Prostate gland (tissue), 2 donors: ENCODE measurements at regions not wholly inside any gene's neighbourhood (a gene's known extent, or its start where the extent isn't known, plus 50 kb on each side); places are given as distances from the start of the nearest gene placed in this dataset.

Source experiments
- DNase-seq: peaks from one replicate; pipeline ENCODE4 v3.0.0-alpha.2; 2019; ENCODE audit warnings: low spot score
- H3K27ac ChIP-seq, 2 donors: fragments of 200-600 bp; sonication (generic); 2 replicates each; pipeline ENCODE4 v1.5.1; 2017 to 2019
- H3K27me3 ChIP-seq: fragments of 200-600 bp; sonication (generic); replicated peaks from 2 replicates; pipeline ENCODE4 v1.5.1; 2019; ENCODE audit not compliant: insufficient read depth
- H3K36me3 ChIP-seq, 2 donors: fragments of 200-600 bp; sonication (generic); 1 replicate in 1 of 2; 2 replicates in 1 of 2; pipeline versions ENCODE4 v1.5.1 to v1.8.1; 2017 to 2019
- H3K4me1 ChIP-seq: fragments of 200-600 bp; sonication (generic); replicated peaks from 2 replicates; pipeline ENCODE4 v1.5.1; 2019
- H3K4me3 ChIP-seq, 2 donors: fragments of 200-600 bp; sonication (generic); 2 replicates each; pipeline ENCODE4 v1.5.1; 2017 to 2019
- H3K9me3 ChIP-seq: fragments of 200-600 bp; sonication (generic); 2 replicates; pipeline ENCODE4 v1.5.1; 2017
- CTCF ChIP-seq, 4 experiments: fragments of 200-600 bp in 2 of 4; fragments of 450-650 bp in 2 of 4; sonication (generic) in 2 of 4; IDR thresholded peaks; 1 replicate in 3 of 4; 2 replicates in 1 of 4; pipeline ENCODE4 v1.5.1; 2016 to 2019; ENCODE audit warnings: antibody characterized with exemption in 4 of 4, mild to moderate bottlenecking in 2 of 4, moderate library complexity in 2 of 4
- POLR2A ChIP-seq: fragments of 450-650 bp; IDR thresholded peaks from one replicate; pipeline ENCODE4 v1.6.1; 2016; ENCODE audit warnings: antibody characterized with exemption, mild to moderate bottlenecking
- POLR2AphosphoS5 ChIP-seq: sonication (generic); formaldehyde crosslinking; IDR thresholded peaks from one replicate; pipeline ENCODE4 v1.6.1; 2017; ENCODE audit warnings: antibody characterized with exemption
- WGBS: methylation state at CpG from one replicate; pipeline ENCODE4 v1.1.5; 2018; 5-methylcytosine and 5-hydroxymethylcytosine counted together
- intact Hi-C: fragments of 100-400 bp; cut with DNase I; formaldehyde crosslinking; loops from one replicate; pipeline ENCODE4 v1.14.2; 2022

- Histone ChIP-seq H3K9me3 (no peaks in the 10 kb centered on the region), H3K27ac (no peak overlapping the region), H3K4me3 (no peak overlapping the region), H3K36me3 (no peaks in the 10 kb centered on the region), H3K4me1 (no peaks in the 10 kb centered on the region), H3K27me3 (no peaks in the 10 kb centered on the region)
- no peak for TF ChIP-seq POLR2AphosphoS5
- no peak for TF ChIP-seq POLR2A
- TF ChIP-seq CTCF (IDR thresholded peaks at IDR 0.05): no peak
- intact Hi-C loops: no loop called here
- WGBS: 71% methylated on average over 4 of the region's 4 CpGs
- DNase-seq: no peak
Observed at GRCh38 chr9:108134486-108135128, 645.0 kb upstream of the KLF4 start.

- Histone ChIP-seq H3K4me1 (no peaks in the 10 kb centered on the region), H3K27ac (no peak overlapping the region), H3K27me3 (no peaks in the 10 kb centered on the region), H3K9me3 (no peaks in the 10 kb centered on the region), H3K4me3 (no peak overlapping the region), H3K36me3 (no peaks in the 10 kb centered on the region)
- no peak for DNase-seq
- 63% methylated on average over 3 of the region's 3 CpGs for WGBS
- TF ChIP-seq CTCF (IDR thresholded peaks at IDR 0.05) (no peak), POLR2A (no peak), POLR2AphosphoS5 (no peak)
- intact Hi-C loops: no loop called here
Observed at GRCh38 chr9:108133680-108134079, 644.1 kb upstream of the KLF4 start.

GRCh38 chr9:108133101-108133500 is 643.5 kb upstream of the KLF4 start:
- no peaks in the 10 kb centered on the region for H3K4me1 ChIP-seq
- no peak overlapping the region for H3K4me3 ChIP-seq
- no peaks in the 10 kb centered on the region for H3K9me3 ChIP-seq
- no peak for DNase-seq
- H3K36me3 ChIP-seq: no peaks in the 10 kb centered on the region
- intact Hi-C loops: no loop called here
- no peaks in the 10 kb centered on the region for H3K27me3 ChIP-seq
- no peak for TF ChIP-seq CTCF (IDR thresholded peaks at IDR 0.05)
- no peak for TF ChIP-seq POLR2AphosphoS5
- TF ChIP-seq POLR2A: no peak
- no peak overlapping the region for H3K27ac ChIP-seq

- Histone ChIP-seq H3K27me3 (no peaks in the 10 kb centered on the region), H3K4me3 (no peak overlapping the region), H3K9me3 (no peaks in the 10 kb centered on the region), H3K36me3 (no peaks in the 10 kb centered on the region), H3K4me1 (no peaks in the 10 kb centered on the region), H3K27ac (no peak overlapping the region)
- TF ChIP-seq POLR2A: no peak
- TF ChIP-seq CTCF (IDR thresholded peaks at IDR 0.05): no peak
- peak; percentile 67 for TF ChIP-seq POLR2AphosphoS5
- 45% methylated on average over 2 of the region's 2 CpGs for WGBS
- DNase-seq: peak; percentile 51
- intact Hi-C loops: no loop called here
Observed at GRCh38 chr9:108130905-108131304, 641.3 kb upstream of the KLF4 start.

- Histone ChIP-seq H3K27me3 (no peaks in the 10 kb centered on the region), H3K27ac (no peak overlapping the region), H3K9me3 (no peaks in the 10 kb centered on the region), H3K4me3 (no peak overlapping the region), H3K4me1 (no peaks in the 10 kb centered on the region), H3K36me3 (no peaks in the 10 kb centered on the region)
- DNase-seq: no peak
- intact Hi-C loops: no loop called here
- TF ChIP-seq POLR2A (no peak), POLR2AphosphoS5 (no peak), CTCF (IDR thresholded peaks at IDR 0.05) (no peak)
- 90% methylated on average over 4 of the region's 4 CpGs for WGBS
Observed at GRCh38 chr9:108125625-108126024, 636.1 kb upstream of the KLF4 start.
